Keratinocyte (primary cell): ENCODE measurements at regions not wholly inside any gene's neighbourhood (a gene's known extent, or its start where the extent isn't known, plus 50 kb on each side); places are given as distances from the start of the nearest gene placed in this dataset.

Source experiments
- DNase-seq: peaks from one replicate; pipeline ENCODE4 v3.0.0-alpha.2; 2011; ENCODE audit warnings: low read depth, missing footprints, low spot score
- FAIRE-seq: peaks from 2 replicates; lab custom pipeline; 2011; peaks lifted over from hg19 to GRCh38; lab: Jason Lieb, UNC
- H2AFZ ChIP-seq: 2 replicates; pipeline ENCODE4 v1.6.0; 2012; ENCODE audit warnings: low read length, control low read depth, inconsistent platforms; ENCODE audit not compliant: control insufficient read depth
- H3K27ac ChIP-seq: 2 replicates; pipeline ENCODE4 v1.5.1; 2011; ENCODE audit warnings: low read length; ENCODE audit not compliant: control insufficient read depth, insufficient read depth
- H3K27me3 ChIP-seq: 3 replicates; pipeline ENCODE4 v1.6.0; 2011; ENCODE audit warnings: low read length; ENCODE audit not compliant: control insufficient read depth, insufficient read depth; ENCODE audit errors: extremely low read depth
- H3K36me3 ChIP-seq, 2 experiments: 2 replicates in 1 of 2; 3 replicates in 1 of 2; pipeline ENCODE4 v1.5.1; 2011; ENCODE audit warnings: low read length in 2 of 2, mild to moderate bottlenecking in 1 of 2; ENCODE audit not compliant: control insufficient read depth in 2 of 2, insufficient read depth in 2 of 2; ENCODE audit errors: extremely low read depth in 1 of 2
- H3K4me1 ChIP-seq: 3 replicates; pipeline ENCODE4 v1.5.1; 2011; ENCODE audit warnings: low read length; ENCODE audit not compliant: control insufficient read depth, insufficient read depth; ENCODE audit errors: extremely low read depth
- H3K4me2 ChIP-seq: 3 replicates; pipeline ENCODE4 v1.6.0; 2011; ENCODE audit warnings: low read depth, low read length; ENCODE audit not compliant: control insufficient read depth, insufficient read depth; ENCODE audit errors: extremely low read depth
- H3K4me3 ChIP-seq, 3 experiments: fragments of 200-600 bp in 1 of 3; sonication (generic) in 1 of 3; 2 replicates in 2 of 3; 3 replicates in 1 of 3; pipeline ENCODE4 v1.5.1; 2011 to 2016; ENCODE audit warnings: low read length in 3 of 3, mild to moderate bottlenecking in 3 of 3, control low read depth in 2 of 3, inconsistent platforms in 1 of 3, low read depth in 1 of 3, mixed read lengths in 1 of 3, mixed run types in 1 of 3, moderate library complexity in 1 of 3; ENCODE audit not compliant: control insufficient read depth in 2 of 3, insufficient read depth in 2 of 3; ENCODE audit errors: extremely low read depth in 1 of 3
- H3K79me2 ChIP-seq: 2 replicates; pipeline ENCODE4 v1.6.0; 2012; ENCODE audit warnings: low read length; ENCODE audit not compliant: control insufficient read depth, insufficient read depth
- H3K9ac ChIP-seq: 3 replicates; pipeline ENCODE4 v1.6.0; 2011; ENCODE audit warnings: low read length; ENCODE audit not compliant: control insufficient read depth, insufficient read depth; ENCODE audit errors: extremely low read depth
- H3K9me1 ChIP-seq: 3 replicates; pipeline ENCODE4 v1.6.0; 2011; ENCODE audit warnings: low read length; ENCODE audit not compliant: control insufficient read depth, insufficient read depth; ENCODE audit errors: extremely low read depth
- H3K9me3 ChIP-seq: 2 replicates; pipeline ENCODE4 v1.5.1; 2012; ENCODE audit warnings: low read depth, low read length; ENCODE audit not compliant: control insufficient read depth
- H4K20me1 ChIP-seq: 3 replicates; pipeline ENCODE4 v1.6.0; 2011; ENCODE audit warnings: low read length; ENCODE audit not compliant: control insufficient read depth, insufficient read depth; ENCODE audit errors: extremely low read depth
- CTCF ChIP-seq, 3 experiments: IDR thresholded peaks in 1 of 3; conservative IDR thresholded peaks in 1 of 3; optimal IDR thresholded peaks in 1 of 3; 2 replicates in 2 of 3; 3 replicates in 1 of 3; pipeline versions ENCODE3 to v1.5.1; 2011; ENCODE audit warnings: low read length in 3 of 3, mild to moderate bottlenecking in 3 of 3, moderate library complexity in 2 of 3, control low read depth in 1 of 3, inconsistent platforms in 1 of 3; ENCODE audit not compliant: insufficient read depth in 2 of 3; ENCODE audit errors: extremely low read depth in 1 of 3
- EZH2 ChIP-seq: IDR thresholded peaks from one replicate; pipeline ENCODE4 v1.6.1; 2012; ENCODE audit warnings: inconsistent platforms, mild to moderate bottlenecking, low read length, moderate library complexity
- dilution Hi-C: fragments of 300-500 bp; cut with MboI; formaldehyde crosslinking; loops from one replicate; pipeline ENCODE4 v1.7.0; 2020; ENCODE audit warnings: low sequenced_read_pairs; ENCODE audit not compliant: extremely low pct_ligation_motif_present

DNA sequence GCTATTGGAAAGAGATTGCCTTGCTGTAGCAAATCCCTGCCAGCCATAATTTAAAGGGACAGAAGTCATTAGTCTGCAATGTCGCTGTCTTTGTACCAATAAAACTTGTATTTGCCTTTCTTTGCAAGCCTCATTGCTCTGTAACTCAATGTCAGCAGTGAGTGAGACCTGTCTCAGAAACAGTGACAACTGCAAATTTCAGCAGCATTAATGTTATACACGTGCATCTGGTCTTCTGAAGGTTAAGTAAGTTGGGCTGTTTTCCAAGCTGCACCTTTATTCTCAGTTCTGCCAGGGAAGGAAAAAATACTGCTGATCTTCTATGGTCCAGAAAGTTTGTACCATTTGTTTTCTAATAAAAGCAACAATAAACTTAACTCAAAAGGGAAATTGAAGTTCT is 543.1 kb downstream of the TRIML1 start:
- H3K9ac ChIP-seq, result no peak overlapping the region
- TF ChIP-seq CTCF (optimal IDR thresholded peaks at IDR 0.05 in 1 of 3, IDR thresholded peaks at IDR 0.05 in 1 of 3, conservative IDR thresholded peaks at IDR 0.05 in 1 of 3; ENCODE audit: extremely low read depth in 1 of 3, insufficient read depth in 2 of 3, low read length in 3 of 3) (no peak), EZH2 (no peak)
- H2AFZ ChIP-seq, result no peak overlapping the region
- H3K4me2 ChIP-seq, result no peak overlapping the region
- H3K9me1 ChIP-seq, result no peaks in the 10 kb centered on the region
- H3K36me3 ChIP-seq, result no peaks in the 10 kb centered on the region
- no peaks in the 10 kb centered on the region for H4K20me1 ChIP-seq
- no peaks in the 10 kb centered on the region for H3K4me1 ChIP-seq
- no peak for FAIRE-seq
- H3K27ac ChIP-seq, result no peak overlapping the region
- dilution Hi-C loops, result no loop called here
- H3K79me2 ChIP-seq, result no peaks in the 10 kb centered on the region
- no peaks in the 10 kb centered on the region for H3K9me3 ChIP-seq
- DNase-seq, result no peak
- H3K4me3 ChIP-seq, result no peak overlapping the region
- no peaks in the 10 kb centered on the region for H3K27me3 ChIP-seq

GRCh38 chr4:188683571-188683970 is 544.3 kb downstream of the TRIML1 start:
- Histone ChIP-seq H3K4me3 (no peak overlapping the region), H3K9me3 (no peaks in the 10 kb centered on the region), H3K4me1 (no peaks in the 10 kb centered on the region), H3K9me1 (no peaks in the 10 kb centered on the region), H3K79me2 (no peaks in the 10 kb centered on the region), H3K27ac (no peak overlapping the region), H3K36me3 (no peaks in the 10 kb centered on the region), H3K9ac (no peak overlapping the region), H2AFZ (no peak overlapping the region), H3K4me2 (no peak overlapping the region), H4K20me1 (no peaks in the 10 kb centered on the region), H3K27me3 (no peaks in the 10 kb centered on the region)
- no peak for TF ChIP-seq EZH2
- no peak for TF ChIP-seq CTCF (optimal IDR thresholded peaks at IDR 0.05 in 1 of 3, IDR thresholded peaks at IDR 0.05 in 1 of 3, conservative IDR thresholded peaks at IDR 0.05 in 1 of 3; ENCODE audit: extremely low read depth in 1 of 3, insufficient read depth in 2 of 3, low read length in 3 of 3)
- dilution Hi-C loops, result no loop called here
- DNase-seq (no peak), FAIRE-seq (no peak)
